SK-N-MC (cell line): ENCODE measurements at regions not wholly inside any gene's neighbourhood (a gene's known extent, or its start where the extent isn't known, plus 50 kb on each side); places are given as distances from the start of the nearest gene placed in this dataset.

Experiments
- EZH2 ChIP-seq: fragments of 200-600 bp; sonication (generic); IDR thresholded peaks from one replicate; pipeline ENCODE4 v1.6.1; 2017; ENCODE audit warnings: antibody characterized with exemption
- FOXP2 ChIP-seq: optimal IDR thresholded peaks from 2 replicates; pipeline ENCODE3; 2011; ENCODE audit warnings: mild to moderate bottlenecking, moderate library complexity; ENCODE audit not compliant: insufficient read depth; ENCODE audit errors: extremely low read length, control extremely low read depth
- POLR2AphosphoS5 ChIP-seq: IDR thresholded peaks from 2 replicates; pipeline ENCODE4 v1.6.1; 2012; ENCODE audit warnings: mild to moderate bottlenecking, low read depth, low read length, borderline replicate concordance

GRCh38 chr10:45136256-45136655, 135.5 kb downstream of the ZNF22 start:
- TF ChIP-seq EZH2 (no peak), POLR2AphosphoS5 (no peak), FOXP2 (no peak)
